ENCODE measurements at regions not wholly inside any gene's neighbourhood (a gene's known extent, or its start where the extent isn't known, plus 50 kb on each side); places are given as distances from the start of the nearest gene placed in this dataset.
"Not testable (repeated sequence)": the region's sequence is repeated elsewhere in the genome, so short reads cannot be mapped to it uniquely, and the experiment has no call there.

- DNase-seq = not testable (repeated sequence)
These were observed 1049.8 kb downstream of the PLOD2 start for GRCh38 chr3:145111141-145111540.

- DNase-seq = no peak
These were observed 1044.2 kb downstream of the PLOD2 start for GRCh38 chr3:145116769-145117168.

GRCh38 chr3:145118303-145118702 lies 1042.7 kb downstream of the PLOD2 start:
- DNase-seq = no peak

GRCh38 chr3:145124900-145125678 lies 1035.9 kb downstream of the PLOD2 start:
- DNase-seq = no peak

DNA sequence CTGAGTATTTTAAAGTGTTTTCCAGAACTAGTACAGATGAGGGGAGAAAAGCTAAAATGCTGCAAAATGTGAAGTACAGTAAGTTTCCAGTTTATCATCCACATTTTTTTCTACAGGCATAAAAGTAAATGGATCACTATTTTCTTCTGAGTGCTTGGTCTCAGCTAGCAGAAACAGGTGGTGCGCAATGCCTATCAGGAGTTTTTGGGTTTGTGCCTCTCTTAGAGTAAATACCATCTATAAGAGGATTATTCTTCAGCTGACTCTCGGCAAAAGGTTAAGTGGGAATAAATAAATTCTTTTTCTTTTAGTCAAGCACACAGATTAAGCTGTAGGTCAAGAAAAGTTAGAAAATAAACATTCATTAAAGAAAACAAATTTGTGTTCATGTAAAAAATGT lies 1027.7 kb downstream of the PLOD2 start:
- DNase-seq = no peak

DNA sequence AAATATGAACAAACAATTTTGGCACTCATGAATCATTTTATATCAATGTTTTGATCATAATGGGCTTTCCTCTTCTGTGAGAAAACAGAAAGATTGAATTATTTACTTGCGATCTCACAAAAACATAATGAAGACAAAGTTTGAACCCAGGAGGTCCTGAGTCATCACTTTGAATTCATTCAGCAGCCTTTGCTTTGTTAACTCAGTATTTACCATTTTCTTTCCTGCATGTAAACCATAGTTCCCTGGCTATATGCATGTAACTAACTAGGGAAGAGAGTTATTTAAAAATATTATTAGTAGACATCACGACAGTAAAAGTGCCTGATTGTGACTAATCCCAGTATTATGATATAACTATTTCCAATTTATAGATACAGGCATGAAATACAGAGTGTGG lies 1026.2 kb downstream of the PLOD2 start:
- no peak for DNase-seq

- no peak for DNase-seq
These were observed 1016.6 kb downstream of the PLOD2 start for GRCh38 chr3:145144361-145144760.

- no peak for DNase-seq
These were observed 1015.5 kb downstream of the PLOD2 start for GRCh38 chr3:145145461-145145860.

DNA sequence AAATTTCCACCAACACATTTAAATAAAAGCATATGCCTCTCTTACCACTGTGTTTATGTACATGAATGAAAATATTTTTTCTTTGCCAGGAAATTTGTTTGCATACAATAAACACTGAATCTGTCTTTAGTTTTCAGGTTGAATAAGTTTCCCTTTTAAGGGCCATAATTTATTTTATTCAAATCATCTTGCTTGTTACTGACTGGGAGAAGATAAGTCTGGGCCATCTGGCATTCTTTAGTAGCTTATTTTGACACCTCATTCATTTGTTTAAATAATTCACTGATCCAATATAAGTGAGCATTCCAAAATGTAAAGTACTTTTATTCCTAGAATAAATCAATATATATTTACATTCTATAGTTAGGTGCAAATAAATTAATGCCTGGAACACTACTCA lies 1001.3 kb downstream of the PLOD2 start:
- no peak for DNase-seq

DNA sequence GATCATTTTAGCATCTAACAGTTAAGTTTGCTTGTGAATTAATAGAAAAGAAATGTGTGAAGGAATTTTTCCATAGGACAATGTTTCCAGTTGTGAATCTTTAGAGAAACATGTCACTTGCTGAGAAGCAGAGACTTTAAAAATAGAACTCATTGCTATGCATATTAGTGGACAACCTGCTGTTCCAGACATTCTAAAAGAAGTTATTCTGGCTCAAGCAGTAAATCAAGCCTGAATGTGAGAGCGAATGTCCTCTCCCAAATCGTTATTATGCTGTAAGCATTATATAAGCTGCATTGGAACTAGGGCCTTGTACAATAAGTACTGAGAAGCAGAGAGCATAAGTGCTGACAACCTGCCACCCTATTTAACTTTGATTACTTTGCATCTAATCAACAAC lies 990.9 kb downstream of the PLOD2 start:
- no peak for DNase-seq

GRCh38 chr3:145175626-145176025 lies 985.4 kb downstream of the PLOD2 start:
- no peak for DNase-seq

GRCh38 chr3:145176907-145177306 lies 984.1 kb downstream of the PLOD2 start:
- no peak for DNase-seq

GRCh38 chr3:145177828-145178227 lies 983.2 kb downstream of the PLOD2 start:
- no peak for DNase-seq

- DNase-seq = no peak
These were observed 978.6 kb downstream of the PLOD2 start for GRCh38 chr3:145182196-145182911.

DNA sequence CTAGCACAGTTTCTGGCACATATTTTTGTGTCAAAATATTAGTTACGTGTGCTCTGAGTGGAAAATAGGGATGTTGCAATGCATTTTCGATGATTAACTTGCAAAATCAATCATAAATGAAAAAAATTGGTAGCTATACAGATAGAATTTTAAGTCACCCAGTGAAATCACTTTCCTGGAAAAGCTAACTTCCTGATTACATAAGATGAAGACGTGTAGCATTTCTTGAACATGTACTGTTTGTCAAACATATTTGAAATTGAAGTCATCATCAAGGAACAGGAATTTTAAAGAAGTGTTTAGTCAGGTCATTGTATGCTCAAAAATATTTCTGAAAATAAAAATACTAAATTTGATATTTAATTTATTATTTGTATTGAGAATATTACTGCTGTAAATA lies 977.7 kb downstream of the PLOD2 start:
- no peak for DNase-seq

GRCh38 chr3:145188079-145188770 lies 972.8 kb downstream of the PLOD2 start:
- no peak for DNase-seq

DNA sequence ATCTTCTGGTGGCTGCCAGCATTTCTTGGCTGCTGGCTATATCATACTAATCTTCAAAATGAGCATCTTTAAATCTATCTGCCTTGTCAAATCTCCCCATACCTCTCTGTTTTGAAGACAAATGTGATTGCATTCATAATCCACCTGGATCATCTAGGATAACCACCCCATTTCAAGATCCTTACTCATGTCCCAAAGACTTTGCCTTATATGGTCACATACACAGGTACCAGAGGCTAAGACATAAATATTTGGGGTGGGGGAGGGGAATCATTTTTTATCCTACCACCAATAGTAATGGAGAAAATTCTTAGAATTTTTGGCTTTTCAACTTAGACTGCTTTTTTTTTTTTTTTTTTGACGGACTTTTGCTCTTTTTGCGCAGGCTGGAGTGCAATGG lies 970.8 kb downstream of the PLOD2 start:
- DNase-seq = no peak

DNA sequence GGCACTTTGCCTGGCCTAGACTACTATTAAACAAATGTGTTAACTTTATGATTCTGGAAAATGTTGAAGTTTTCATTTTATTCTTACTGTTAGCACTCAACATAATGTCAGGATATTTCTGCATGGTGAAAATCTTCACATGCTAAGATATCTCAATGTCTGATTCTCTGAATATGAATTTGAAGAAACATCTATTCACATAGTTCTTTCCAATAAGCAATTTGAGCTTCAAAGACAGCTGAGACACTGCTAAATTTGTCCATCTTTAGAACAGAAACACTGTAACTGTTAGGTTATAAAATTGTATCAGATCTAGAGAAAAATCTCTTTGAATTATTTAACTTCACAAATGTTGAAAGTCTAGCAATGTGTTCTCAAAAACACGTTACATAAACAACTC lies 970.2 kb downstream of the PLOD2 start:
- no peak for DNase-seq

GRCh38 chr3:145191543-145191942 lies 969.4 kb downstream of the PLOD2 start:
- DNase-seq = no peak

- no peak for DNase-seq
These were observed 963.7 kb downstream of the PLOD2 start for GRCh38 chr3:145197051-145197820.

DNA sequence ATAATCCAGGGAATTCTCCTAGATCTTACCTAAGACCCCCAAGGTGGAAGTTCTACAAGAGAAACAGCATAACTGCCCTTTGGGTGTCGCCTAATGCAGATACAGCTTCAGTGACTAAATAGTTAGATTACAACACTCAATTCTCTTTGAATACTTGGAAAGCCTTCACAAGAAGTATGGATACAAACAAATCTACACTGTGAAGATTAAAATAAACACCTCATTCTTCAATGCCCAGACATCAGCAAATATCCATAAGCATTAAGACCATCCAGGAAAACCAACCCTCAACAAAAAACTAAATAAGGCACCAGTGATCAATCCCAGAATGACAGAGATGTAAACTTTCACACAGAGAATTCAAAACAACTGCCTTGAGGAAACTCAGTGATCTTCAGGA lies 963.2 kb downstream of the PLOD2 start:
- no peak for DNase-seq

- DNase-seq = no peak
These were observed 951.4 kb downstream of the PLOD2 start for GRCh38 chr3:145209561-145209960.

All from 8988T (cell line).